Nephron progenitor cell (in vitro differentiated cells): ENCODE measurements at regions not wholly inside any gene's neighbourhood (a gene's known extent, or its start where the extent isn't known, plus 50 kb on each side); places are given as distances from the start of the nearest gene placed in this dataset.

Experiments
- DNase-seq: peaks from one replicate; pipeline ENCODE4 v3.0.0; 2021
- H3K27ac Mint-ChIP-seq: 2 replicates; pipeline ENCODE4 v1.8.0; 2021; ENCODE audit warnings: mild to moderate bottlenecking, moderate library complexity, mixed read lengths
- H3K27me3 Mint-ChIP-seq: 2 replicates; pipeline ENCODE4 v1.8.0; 2021; ENCODE audit warnings: mild to moderate bottlenecking, low read depth, mixed read lengths; ENCODE audit not compliant: poor library complexity
- H3K36me3 Mint-ChIP-seq: 2 replicates; pipeline ENCODE4 v1.8.0; 2021; ENCODE audit warnings: low read depth, mixed read lengths
- H3K4me1 Mint-ChIP-seq: 2 replicates; pipeline ENCODE4 v1.8.0; 2021; ENCODE audit warnings: mixed read lengths
- H3K4me3 Mint-ChIP-seq: 2 replicates; pipeline ENCODE4 v1.8.0; 2021; ENCODE audit warnings: mild to moderate bottlenecking, moderate library complexity, mixed read lengths
- H3K9me3 Mint-ChIP-seq: 2 replicates; pipeline ENCODE4 v1.8.0; 2021; ENCODE audit warnings: mild to moderate bottlenecking, moderate library complexity, mixed read lengths
- TF ChIP-seq, protein P1 (sequence below): fragments of 200-600 bp; sonication (generic); IDR thresholded peaks from 2 replicates; pipeline ENCODE4 v1.5.0; 2021; ENCODE audit warnings: antibody characterized with exemption

DNA sequence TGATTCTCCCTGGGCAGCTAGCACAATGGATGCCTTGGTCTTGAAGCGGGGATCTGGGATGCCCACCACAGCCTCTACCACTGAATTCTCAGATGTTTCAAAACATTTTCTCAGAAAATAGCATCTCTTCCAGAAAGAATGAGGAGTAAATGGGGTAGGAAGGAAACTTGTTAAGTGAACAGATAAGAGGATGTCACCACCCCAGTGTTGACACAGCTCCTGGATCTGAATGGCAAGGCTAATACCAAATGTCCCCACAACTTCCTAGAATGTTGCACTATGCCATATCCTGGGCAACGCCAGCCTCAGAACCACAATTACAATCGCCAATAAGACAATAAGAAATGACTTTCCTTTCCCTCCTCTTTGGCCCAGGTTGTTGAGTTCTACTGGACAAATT lies 177.2 kb downstream of the BCL11A start:
- H3K27ac Mint-ChIP-seq = no peak overlapping the region
- H3K27me3 Mint-ChIP-seq = peaks cover 15% of the 10 kb centered on the region
- no peaks in the 10 kb centered on the region for H3K9me3 Mint-ChIP-seq
- peaks cover 11% of the 10 kb centered on the region for H3K4me1 Mint-ChIP-seq
- no peaks in the 10 kb centered on the region for H3K36me3 Mint-ChIP-seq
- no peak overlapping the region for H3K4me3 Mint-ChIP-seq
- TF ChIP-seq, protein P1, sequence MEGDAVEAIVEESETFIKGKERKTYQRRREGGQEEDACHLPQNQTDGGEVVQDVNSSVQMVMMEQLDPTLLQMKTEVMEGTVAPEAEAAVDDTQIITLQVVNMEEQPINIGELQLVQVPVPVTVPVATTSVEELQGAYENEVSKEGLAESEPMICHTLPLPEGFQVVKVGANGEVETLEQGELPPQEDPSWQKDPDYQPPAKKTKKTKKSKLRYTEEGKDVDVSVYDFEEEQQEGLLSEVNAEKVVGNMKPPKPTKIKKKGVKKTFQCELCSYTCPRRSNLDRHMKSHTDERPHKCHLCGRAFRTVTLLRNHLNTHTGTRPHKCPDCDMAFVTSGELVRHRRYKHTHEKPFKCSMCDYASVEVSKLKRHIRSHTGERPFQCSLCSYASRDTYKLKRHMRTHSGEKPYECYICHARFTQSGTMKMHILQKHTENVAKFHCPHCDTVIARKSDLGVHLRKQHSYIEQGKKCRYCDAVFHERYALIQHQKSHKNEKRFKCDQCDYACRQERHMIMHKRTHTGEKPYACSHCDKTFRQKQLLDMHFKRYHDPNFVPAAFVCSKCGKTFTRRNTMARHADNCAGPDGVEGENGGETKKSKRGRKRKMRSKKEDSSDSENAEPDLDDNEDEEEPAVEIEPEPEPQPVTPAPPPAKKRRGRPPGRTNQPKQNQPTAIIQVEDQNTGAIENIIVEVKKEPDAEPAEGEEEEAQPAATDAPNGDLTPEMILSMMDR = no peak
- no peak for DNase-seq

GRCh38 chr2:60371681-60372080 lies 181.8 kb downstream of the BCL11A start:
- Mint-ChIP-seq H3K27me3 (peaks cover 16% of the 10 kb centered on the region), H3K9me3 (no peaks in the 10 kb centered on the region), H3K27ac (no peak overlapping the region), H3K36me3 (no peaks in the 10 kb centered on the region), H3K4me3 (no peak overlapping the region), H3K4me1 (peaks cover 13% of the 10 kb centered on the region)
- no peak for DNase-seq
- TF ChIP-seq, protein P1 = no peak

GRCh38 chr2:60371219-60371618 lies 182.2 kb downstream of the BCL11A start:
- no peaks in the 10 kb centered on the region for H3K9me3 Mint-ChIP-seq
- H3K4me3 Mint-ChIP-seq = no peak overlapping the region
- peaks cover 13% of the 10 kb centered on the region for H3K27me3 Mint-ChIP-seq
- H3K27ac Mint-ChIP-seq = no peak overlapping the region
- DNase-seq = no peak
- TF ChIP-seq, protein P1 = no peak
- H3K4me1 Mint-ChIP-seq = peaks cover 17% of the 10 kb centered on the region
- no peaks in the 10 kb centered on the region for H3K36me3 Mint-ChIP-seq

GRCh38 chr2:60370814-60371213 lies 182.6 kb downstream of the BCL11A start:
- H3K9me3 Mint-ChIP-seq = no peaks in the 10 kb centered on the region
- H3K36me3 Mint-ChIP-seq = no peaks in the 10 kb centered on the region
- no peak overlapping the region for H3K27ac Mint-ChIP-seq
- no peak for DNase-seq
- H3K4me3 Mint-ChIP-seq = no peak overlapping the region
- H3K27me3 Mint-ChIP-seq = peaks cover 9% of the 10 kb centered on the region
- TF ChIP-seq, protein P1 = no peak
- peaks cover 21% of the 10 kb centered on the region for H3K4me1 Mint-ChIP-seq

DNA sequence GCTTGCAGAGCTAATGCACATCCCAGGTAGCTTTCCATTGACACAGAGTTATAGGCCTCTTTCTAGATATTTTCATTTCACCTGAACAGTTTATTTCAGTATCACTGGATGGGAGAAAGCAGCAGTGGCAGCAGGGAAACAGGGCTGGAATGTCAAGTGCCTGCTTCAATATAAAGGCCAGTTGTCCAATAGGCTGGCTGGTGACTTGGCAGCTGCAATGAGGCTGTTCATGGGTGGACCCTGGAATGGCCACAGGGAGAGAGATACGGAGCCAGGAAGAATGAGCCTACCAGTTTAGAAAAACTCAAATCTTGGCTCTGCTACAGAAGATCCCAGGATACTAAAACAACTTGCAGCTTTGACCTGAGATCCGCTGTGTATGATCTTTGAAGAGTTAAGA lies 185.0 kb downstream of the BCL11A start:
- H3K36me3 Mint-ChIP-seq = no peaks in the 10 kb centered on the region
- H3K4me3 Mint-ChIP-seq = no peak overlapping the region

GRCh38 chr2:60366135-60366712 lies 187.2 kb downstream of the BCL11A start:
- peaks cover 15% of the 10 kb centered on the region for H3K27me3 Mint-ChIP-seq
- no peaks in the 10 kb centered on the region for H3K36me3 Mint-ChIP-seq
- H3K27ac Mint-ChIP-seq = peak overlapping the region; percentile 52
- no peak overlapping the region for H3K4me3 Mint-ChIP-seq
- H3K9me3 Mint-ChIP-seq = no peaks in the 10 kb centered on the region
- H3K4me1 Mint-ChIP-seq = peaks cover 46% of the 10 kb centered on the region
- TF ChIP-seq, protein P1 = no peak
- no peak for DNase-seq

More for the DNA sequence above, 185.0 kb downstream of the BCL11A start:
- Mint-ChIP-seq H3K27ac (no peak overlapping the region), H3K9me3 (no peaks in the 10 kb centered on the region), H3K27me3 (peaks cover 7% of the 10 kb centered on the region), H3K4me1 (peaks cover 38% of the 10 kb centered on the region)
- TF ChIP-seq, protein P1 = no peak
- no peak for DNase-seq
